Middle frontal gyrus (tissue), 1 donor: ENCODE measurements at regions not wholly inside any gene's neighbourhood (a gene's known extent, or its start where the extent isn't known, plus 50 kb on each side); places are given as distances from the start of the nearest gene placed in this dataset.

Experiments
- DNase-seq: peaks from one replicate; pipeline ENCODE4 v3.0.0-alpha.2; 2015; ENCODE audit warnings: low spot score; ENCODE audit errors: extremely low spot score

GRCh38 chr6:139654888-139655782 lies 280.7 kb upstream of the CITED2 start:
- no peak for DNase-seq

GRCh38 chr6:139654309-139654708 lies 279.9 kb upstream of the CITED2 start:
- DNase-seq, result no peak

- no peak for DNase-seq
These were observed 278.7 kb upstream of the CITED2 start for GRCh38 chr6:139653111-139653510.

- no peak for DNase-seq
These were observed 276.5 kb upstream of the CITED2 start for GRCh38 chr6:139650941-139651340.

- no peak for DNase-seq
These were observed 275.3 kb upstream of the CITED2 start for GRCh38 chr6:139649732-139650131.

- no peak for DNase-seq
These were observed 274.7 kb upstream of the CITED2 start for GRCh38 chr6:139649128-139649527.

DNA sequence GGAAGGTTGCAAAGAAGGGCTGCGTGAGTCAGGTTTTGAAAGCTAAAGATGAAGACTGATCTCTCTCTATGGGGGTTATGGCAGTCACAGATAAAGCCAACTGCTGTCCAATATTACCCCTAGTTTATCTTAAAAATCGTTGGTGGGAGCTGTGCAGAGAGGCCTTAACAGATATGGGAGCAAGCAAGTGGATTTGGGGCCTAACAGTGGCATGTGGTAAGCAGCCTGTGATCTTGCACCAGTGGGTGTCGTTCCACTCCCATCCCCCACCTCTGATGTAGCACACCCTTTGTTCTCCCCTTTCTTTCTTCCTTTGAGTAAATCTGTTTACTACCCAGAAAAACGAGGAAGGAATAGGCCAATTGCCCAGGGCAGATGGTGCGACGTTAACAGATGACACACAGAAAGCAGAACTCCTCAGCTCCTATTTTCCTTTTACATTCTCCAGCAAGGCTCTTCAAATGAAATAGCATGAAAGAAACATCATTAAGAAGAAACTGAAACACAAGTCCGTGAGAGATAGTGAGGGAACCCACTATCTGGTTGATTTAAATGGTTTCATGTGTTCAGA lies 274.1 kb upstream of the CITED2 start:
- no peak for DNase-seq

- DNase-seq, result no peak
These were observed 273.4 kb upstream of the CITED2 start for GRCh38 chr6:139647841-139648240.

- no peak for DNase-seq
These were observed 272.6 kb upstream of the CITED2 start for GRCh38 chr6:139647016-139647415.

DNA sequence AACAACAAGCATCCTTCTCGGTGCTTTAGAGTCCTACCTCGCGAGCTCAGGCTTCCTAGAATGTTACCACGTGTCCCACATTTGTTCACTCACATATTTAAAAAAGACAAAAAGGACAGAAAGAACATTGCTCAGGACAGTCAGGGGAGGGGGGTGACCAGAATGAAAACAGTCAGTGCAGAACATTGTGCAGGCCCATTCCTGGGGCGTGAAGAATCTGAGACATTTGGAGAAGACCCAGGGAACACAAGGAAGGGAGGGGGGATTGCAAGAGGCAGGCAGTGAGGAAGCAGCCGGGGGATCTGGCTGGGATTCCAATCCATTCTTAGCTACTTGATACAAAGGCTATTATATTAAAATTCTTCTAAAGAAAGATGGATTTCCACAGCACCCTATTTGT lies 270.4 kb upstream of the CITED2 start:
- DNase-seq, result no peak

DNA sequence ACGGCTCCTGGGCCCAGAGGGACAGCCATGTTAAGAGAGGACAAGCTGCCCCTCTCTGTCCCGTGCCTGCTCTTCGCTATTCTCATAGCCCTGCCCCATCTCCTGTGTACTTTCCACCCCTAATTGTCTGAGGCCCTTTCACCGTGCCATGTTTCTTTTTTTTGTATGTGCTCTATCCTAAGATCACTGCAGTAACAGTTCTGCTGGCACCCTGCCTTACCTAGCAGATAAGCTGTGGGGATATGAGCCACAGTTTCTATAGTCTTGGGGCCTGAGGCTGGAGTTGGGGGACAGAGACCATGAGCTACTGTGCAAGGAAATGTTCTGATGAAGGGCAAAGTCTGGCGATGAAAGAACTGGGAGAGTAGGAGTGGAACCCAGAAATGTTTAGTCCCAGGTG lies 269.5 kb upstream of the CITED2 start:
- DNase-seq, result no peak

GRCh38 chr6:139642346-139642745 lies 267.9 kb upstream of the CITED2 start:
- DNase-seq, result no peak

- DNase-seq, result no peak
These were observed 266.9 kb upstream of the CITED2 start for GRCh38 chr6:139641376-139641775.

DNA sequence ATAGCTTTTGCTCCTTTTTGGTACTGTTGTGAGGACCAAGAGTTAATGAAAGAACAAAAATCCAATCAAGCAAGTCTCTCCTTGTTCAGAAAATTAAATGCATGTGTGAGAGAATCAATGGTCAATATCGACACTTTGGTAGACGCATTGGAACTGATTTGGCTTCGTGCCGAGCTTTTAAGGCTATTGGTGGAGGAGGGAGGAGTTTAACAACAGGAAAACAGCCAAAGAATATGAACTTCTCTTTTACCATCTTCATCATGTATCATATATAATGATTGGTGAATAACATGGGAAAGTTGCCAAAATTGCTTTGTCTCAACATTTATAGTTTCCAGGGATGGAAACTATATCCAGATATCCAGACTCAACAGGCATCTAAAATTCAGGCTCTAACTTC lies 266.5 kb upstream of the CITED2 start:
- DNase-seq, result no peak

GRCh38 chr6:139640448-139640847 lies 266.0 kb upstream of the CITED2 start:
- DNase-seq, result no peak

GRCh38 chr6:139639507-139639906 lies 265.1 kb upstream of the CITED2 start:
- no peak for DNase-seq

DNA sequence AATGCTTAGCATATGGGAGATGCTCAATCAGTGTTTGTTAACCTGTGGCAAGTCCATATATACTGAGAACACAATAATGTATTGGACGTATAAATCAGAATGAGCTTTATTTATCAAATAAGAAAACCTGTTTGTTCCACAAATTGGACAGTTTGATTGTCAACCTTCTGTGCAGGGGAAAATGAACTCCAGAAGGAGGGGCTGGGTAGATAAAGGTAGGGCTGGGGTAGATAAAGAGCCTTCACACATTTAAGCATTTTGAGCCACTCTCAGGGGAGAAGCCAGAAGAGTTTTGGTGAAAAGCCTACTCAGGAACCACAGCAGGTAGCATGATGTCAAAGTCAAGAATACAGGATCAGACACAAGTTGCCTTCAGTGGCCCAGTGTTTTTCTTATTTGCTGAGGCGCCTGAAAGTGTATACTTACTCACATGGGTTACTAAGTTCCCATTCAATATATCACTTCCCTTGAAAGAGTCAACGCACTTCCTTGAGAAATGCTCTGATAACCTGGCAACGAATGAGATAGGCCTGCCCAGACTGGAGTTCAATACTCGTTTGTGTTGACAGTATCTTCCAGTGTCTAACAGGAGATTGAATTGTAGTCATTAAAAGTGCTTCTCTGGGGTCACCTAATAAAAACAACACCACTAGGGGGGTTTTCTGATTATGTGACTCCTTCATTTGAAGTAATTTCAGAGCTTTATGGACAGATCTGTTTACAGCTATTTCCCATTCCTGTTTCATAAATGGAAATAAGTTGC lies 263.9 kb upstream of the CITED2 start:
- DNase-seq, result no peak

- DNase-seq, result no peak
These were observed 263.3 kb upstream of the CITED2 start for GRCh38 chr6:139637766-139638165.

DNA sequence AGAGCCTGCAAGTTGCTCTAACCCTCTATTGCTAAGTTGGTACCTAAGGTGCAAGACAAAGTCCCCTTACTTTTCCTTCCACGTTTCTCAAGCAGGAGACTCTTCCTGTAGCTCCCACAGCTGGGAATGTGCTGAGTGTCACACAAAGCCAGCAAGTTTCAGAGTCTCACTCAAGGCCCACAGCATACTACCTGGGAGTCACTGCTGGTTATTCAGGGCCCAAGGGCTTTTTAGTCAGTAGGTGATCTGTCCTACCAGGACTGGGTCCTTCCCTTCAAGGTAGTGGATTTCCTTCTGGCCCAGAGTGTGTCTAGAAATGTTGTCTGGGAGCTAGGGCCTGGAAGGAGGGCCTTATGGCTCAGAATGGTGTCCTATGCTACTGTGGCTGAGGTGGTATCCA lies 261.9 kb upstream of the CITED2 start:
- no peak for DNase-seq

DNA sequence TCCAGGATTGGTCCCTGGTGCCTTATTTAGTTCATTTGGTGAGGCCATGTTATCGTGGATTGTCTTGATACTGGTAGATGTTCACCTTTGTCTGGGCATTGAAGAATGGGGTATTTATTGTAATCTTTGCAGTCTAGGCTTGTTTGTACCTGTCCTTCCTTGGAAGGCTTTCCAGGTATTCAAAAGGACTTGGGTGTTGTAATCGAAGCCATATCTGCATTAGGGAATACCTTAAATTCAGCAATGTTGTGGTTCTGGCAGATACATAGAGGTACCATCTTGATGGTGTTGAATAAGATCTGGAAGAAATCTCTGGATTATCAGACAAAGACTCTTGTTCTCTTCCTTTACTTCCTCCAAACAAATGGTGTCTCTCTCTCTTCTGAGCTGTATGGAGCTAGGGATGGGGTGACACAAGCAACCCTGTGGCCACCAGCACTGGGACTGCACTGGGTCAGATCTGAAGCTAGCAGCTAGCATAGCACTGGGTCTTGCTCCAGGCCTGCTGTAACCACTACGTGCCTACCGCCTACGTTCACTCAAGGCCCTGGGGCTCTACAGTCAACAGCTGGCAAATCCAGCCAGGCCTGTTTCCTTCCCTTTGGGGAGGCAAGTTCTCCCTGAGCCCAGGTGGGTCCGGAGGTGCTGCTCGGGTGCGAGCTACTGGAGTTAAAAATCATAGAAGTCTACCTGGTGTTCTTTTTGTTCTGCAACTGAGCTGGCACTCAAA lies 261.1 kb upstream of the CITED2 start:
- no peak for DNase-seq

DNA sequence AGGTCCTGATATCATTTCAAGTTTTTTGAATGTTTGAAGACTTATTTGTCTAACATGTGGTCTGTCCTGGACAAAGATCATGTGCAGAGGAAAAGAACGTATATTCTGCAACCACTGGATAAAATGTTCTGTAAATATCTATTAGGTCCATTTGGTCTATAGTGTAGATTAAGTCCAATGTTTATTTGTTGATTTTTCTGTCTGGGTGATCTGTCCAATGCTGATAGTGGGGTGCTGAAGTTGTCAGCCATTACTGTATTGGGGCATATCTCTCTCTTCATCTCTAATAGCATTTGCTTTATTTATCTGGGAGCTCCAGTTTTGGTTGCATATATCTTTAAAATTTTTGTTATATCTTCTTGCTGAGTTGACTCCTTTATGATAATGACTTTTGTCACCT lies 258.4 kb upstream of the CITED2 start:
- no peak for DNase-seq

DNA sequence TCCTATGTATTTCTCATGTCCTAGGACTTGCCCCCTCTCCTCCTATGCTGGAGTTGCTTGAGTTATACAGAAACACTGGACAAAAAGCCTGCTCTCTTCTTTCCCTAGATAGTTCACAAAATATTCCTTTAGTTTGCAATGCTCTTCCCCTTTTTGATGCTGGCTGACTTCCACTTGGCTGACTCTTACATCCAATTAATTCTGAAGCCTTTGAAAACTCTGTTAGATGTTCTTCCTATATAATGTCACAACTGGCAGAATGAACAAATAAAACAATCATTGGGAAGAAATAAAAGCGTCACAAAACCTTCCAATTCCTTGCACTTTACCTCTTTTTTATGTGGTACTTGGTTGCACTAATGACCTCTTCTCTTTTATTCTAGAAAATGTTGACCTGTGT lies 253.8 kb upstream of the CITED2 start:
- no peak for DNase-seq
